Neural cell (in vitro differentiated cells): ENCODE measurements at regions not wholly inside any gene's neighbourhood (a gene's known extent, or its start where the extent isn't known, plus 50 kb on each side); places are given as distances from the start of the nearest gene placed in this dataset.

ENCODE experiments used
- H2AFZ ChIP-seq: fragments of 200-600, 300-800 bp; sonication (generic), shearing (Covaris generic); 2 replicates; pipeline ENCODE4 v1.6.0; 2014; ENCODE audit warnings: low read depth, mild to moderate bottlenecking, antibody characterized with exemption, low read length, moderate library complexity
- H3F3A ChIP-seq: fragments of 200-600 bp; shearing (Covaris generic); 2 replicates; pipeline ENCODE4 v1.6.1; 2016; ENCODE audit warnings: mild to moderate bottlenecking, moderate library complexity, mixed read lengths, antibody characterized with exemption, low read length; ENCODE audit not compliant: insufficient read depth, poor library complexity, severe bottlenecking
- H3K27ac ChIP-seq: fragments of 200-600, 300-800 bp; sonication (generic), shearing (Covaris generic); 2 replicates; pipeline ENCODE4 v1.5.1; 2014; ENCODE audit warnings: mild to moderate bottlenecking, low read length, moderate library complexity
- H3K27me3 ChIP-seq: fragments of 300-800, 200-600 bp; sonication (generic), shearing (Covaris generic); 2 replicates; pipeline ENCODE4 v1.6.0; 2014; ENCODE audit warnings: mild to moderate bottlenecking, low read depth, low read length, moderate library complexity; ENCODE audit not compliant: insufficient read depth
- H3K36me3 ChIP-seq: fragments of 300-800, 200-600 bp; sonication (generic), shearing (Covaris generic); 2 replicates; pipeline ENCODE4 v1.5.1; 2014; ENCODE audit warnings: mild to moderate bottlenecking, antibody characterized with exemption, low read length, moderate library complexity; ENCODE audit not compliant: insufficient read depth
- H3K4me2 ChIP-seq: fragments of 300-800, 200-600 bp; sonication (generic), shearing (Covaris generic); 2 replicates; pipeline ENCODE4 v1.6.0; 2014; ENCODE audit warnings: mild to moderate bottlenecking, low read length
- H3K4me3 ChIP-seq: fragments of 300-800, 200-600 bp; sonication (generic), shearing (Covaris generic); 2 replicates; pipeline ENCODE4 v1.5.1; 2014; ENCODE audit warnings: mild to moderate bottlenecking, low read length, moderate library complexity
- H3K79me2 ChIP-seq: fragments of 200-600 bp; shearing (Covaris generic); replicated peaks from 2 replicates; pipeline ENCODE4 v1.6.0; 2014; ENCODE audit warnings: mild to moderate bottlenecking, low read length, moderate library complexity; ENCODE audit not compliant: insufficient read depth
- H3K9ac ChIP-seq: fragments of 300-800, 200-600 bp; sonication (generic), shearing (Covaris generic); 2 replicates; pipeline ENCODE4 v1.6.1; 2016; ENCODE audit warnings: mild to moderate bottlenecking, low read length, mixed read lengths
- H3K9me2 ChIP-seq: fragments of 200-600 bp; shearing (Covaris generic); 2 replicates; pipeline ENCODE4 v1.6.1; 2016; ENCODE audit warnings: mild to moderate bottlenecking, low read length, mixed read lengths; ENCODE audit not compliant: insufficient read depth
- H3K9me3 ChIP-seq: fragments of 200-600, 300-800 bp; sonication (generic), shearing (Covaris generic); 2 replicates; pipeline ENCODE4 v1.6.1; 2016; ENCODE audit warnings: mild to moderate bottlenecking, mixed run types, low read length, moderate library complexity, mixed read lengths
- H4K20me1 ChIP-seq: fragments of 200-600 bp; shearing (Covaris generic); 2 replicates; pipeline ENCODE4 v1.6.1; 2016; ENCODE audit warnings: mild to moderate bottlenecking, mixed run types; ENCODE audit not compliant: insufficient read depth
- EP300 ChIP-seq: fragments of 450-650 bp; conservative IDR thresholded peaks from 2 replicates; pipeline ENCODE4 v1.6.1; 2014; ENCODE audit warnings: antibody characterized with exemption, mild to moderate bottlenecking, moderate library complexity; ENCODE audit not compliant: poor library complexity, severe bottlenecking
- EZH2 ChIP-seq: fragments of 200-600, 300-800 bp; shearing (Covaris generic), sonication (generic); IDR thresholded peaks from 2 replicates; pipeline ENCODE4 v1.6.1; 2014; ENCODE audit warnings: antibody characterized with exemption, low read length, borderline replicate concordance, mild to moderate bottlenecking; ENCODE audit not compliant: insufficient read depth, poor library complexity, severe bottlenecking
- MXI1 ChIP-seq: fragments of 450-650 bp; conservative IDR thresholded peaks from 2 replicates; pipeline ENCODE4 v1.6.1; 2014; ENCODE audit warnings: antibody characterized with exemption, mild to moderate bottlenecking; ENCODE audit not compliant: poor library complexity, severe bottlenecking
- POLR2AphosphoS5 ChIP-seq: IDR thresholded peaks from 2 replicates; pipeline ENCODE4 v1.6.1; 2012
- RAD21 ChIP-seq: fragments of 450-650 bp; conservative IDR thresholded peaks from 2 replicates; pipeline ENCODE4 v1.6.1; 2014; ENCODE audit warnings: antibody characterized with exemption, mild to moderate bottlenecking, moderate library complexity
- SMC3 ChIP-seq: fragments of 450-650 bp; conservative IDR thresholded peaks from 2 replicates; pipeline ENCODE4 v1.6.1; 2014; ENCODE audit warnings: antibody characterized with exemption, mild to moderate bottlenecking, moderate library complexity; ENCODE audit not compliant: poor library complexity
- TAF1 ChIP-seq: IDR thresholded peaks from 2 replicates; pipeline ENCODE4 v1.6.1; 2012; ENCODE audit warnings: low read depth
- TF ChIP-seq, protein P1 (sequence below): IDR thresholded peaks from 2 replicates; pipeline ENCODE4 v1.6.1; 2012; ENCODE audit warnings: borderline replicate concordance
- TF ChIP-seq, protein P2 (sequence below): fragments of 450-650 bp; IDR thresholded peaks from 2 replicates; pipeline ENCODE4 v1.5.1; 2014; ENCODE audit warnings: antibody characterized with exemption, mild to moderate bottlenecking, moderate library complexity; ENCODE audit not compliant: poor library complexity, severe bottlenecking

DNA sequence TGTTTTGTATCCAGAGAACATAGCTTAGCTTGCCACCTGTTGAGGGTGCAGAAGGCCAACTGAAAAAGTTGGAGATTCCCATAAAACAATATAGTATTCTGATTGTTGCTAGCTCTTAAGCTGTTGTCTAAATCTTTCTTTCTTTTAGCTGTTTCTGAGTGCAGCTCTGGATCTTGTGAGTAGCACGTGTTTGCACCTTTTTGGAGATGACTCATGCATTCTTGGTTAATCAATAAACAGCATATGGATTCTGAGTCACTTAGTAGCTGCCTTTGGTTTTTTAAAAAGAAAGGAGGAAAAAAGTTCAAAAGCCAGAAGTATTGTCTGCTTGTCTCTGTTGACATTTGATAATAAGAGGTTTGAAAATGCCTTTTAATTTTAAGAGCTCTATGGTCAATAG is 483.0 kb upstream of the FSIP2 start:
- Histone ChIP-seq H2AFZ (no peak overlapping the region), H3K36me3 (no peaks in the 10 kb centered on the region), H3K4me3 (no peak overlapping the region), H3K27me3 (no peaks in the 10 kb centered on the region), H3K4me2 (no peak overlapping the region), H4K20me1 (no peaks in the 10 kb centered on the region), H3K27ac (no peak overlapping the region), H3K9me2 (no peaks in the 10 kb centered on the region), H3K9me3 (no peaks in the 10 kb centered on the region), H3F3A (no peaks in the 10 kb centered on the region), H3K79me2 (no peaks in the 10 kb centered on the region), H3K9ac (no peak overlapping the region)
- TF ChIP-seq, protein P1, sequence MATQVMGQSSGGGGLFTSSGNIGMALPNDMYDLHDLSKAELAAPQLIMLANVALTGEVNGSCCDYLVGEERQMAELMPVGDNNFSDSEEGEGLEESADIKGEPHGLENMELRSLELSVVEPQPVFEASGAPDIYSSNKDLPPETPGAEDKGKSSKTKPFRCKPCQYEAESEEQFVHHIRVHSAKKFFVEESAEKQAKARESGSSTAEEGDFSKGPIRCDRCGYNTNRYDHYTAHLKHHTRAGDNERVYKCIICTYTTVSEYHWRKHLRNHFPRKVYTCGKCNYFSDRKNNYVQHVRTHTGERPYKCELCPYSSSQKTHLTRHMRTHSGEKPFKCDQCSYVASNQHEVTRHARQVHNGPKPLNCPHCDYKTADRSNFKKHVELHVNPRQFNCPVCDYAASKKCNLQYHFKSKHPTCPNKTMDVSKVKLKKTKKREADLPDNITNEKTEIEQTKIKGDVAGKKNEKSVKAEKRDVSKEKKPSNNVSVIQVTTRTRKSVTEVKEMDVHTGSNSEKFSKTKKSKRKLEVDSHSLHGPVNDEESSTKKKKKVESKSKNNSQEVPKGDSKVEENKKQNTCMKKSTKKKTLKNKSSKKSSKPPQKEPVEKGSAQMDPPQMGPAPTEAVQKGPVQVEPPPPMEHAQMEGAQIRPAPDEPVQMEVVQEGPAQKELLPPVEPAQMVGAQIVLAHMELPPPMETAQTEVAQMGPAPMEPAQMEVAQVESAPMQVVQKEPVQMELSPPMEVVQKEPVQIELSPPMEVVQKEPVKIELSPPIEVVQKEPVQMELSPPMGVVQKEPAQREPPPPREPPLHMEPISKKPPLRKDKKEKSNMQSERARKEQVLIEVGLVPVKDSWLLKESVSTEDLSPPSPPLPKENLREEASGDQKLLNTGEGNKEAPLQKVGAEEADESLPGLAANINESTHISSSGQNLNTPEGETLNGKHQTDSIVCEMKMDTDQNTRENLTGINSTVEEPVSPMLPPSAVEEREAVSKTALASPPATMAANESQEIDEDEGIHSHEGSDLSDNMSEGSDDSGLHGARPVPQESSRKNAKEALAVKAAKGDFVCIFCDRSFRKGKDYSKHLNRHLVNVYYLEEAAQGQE, result no peak
- TF ChIP-seq, protein P2, sequence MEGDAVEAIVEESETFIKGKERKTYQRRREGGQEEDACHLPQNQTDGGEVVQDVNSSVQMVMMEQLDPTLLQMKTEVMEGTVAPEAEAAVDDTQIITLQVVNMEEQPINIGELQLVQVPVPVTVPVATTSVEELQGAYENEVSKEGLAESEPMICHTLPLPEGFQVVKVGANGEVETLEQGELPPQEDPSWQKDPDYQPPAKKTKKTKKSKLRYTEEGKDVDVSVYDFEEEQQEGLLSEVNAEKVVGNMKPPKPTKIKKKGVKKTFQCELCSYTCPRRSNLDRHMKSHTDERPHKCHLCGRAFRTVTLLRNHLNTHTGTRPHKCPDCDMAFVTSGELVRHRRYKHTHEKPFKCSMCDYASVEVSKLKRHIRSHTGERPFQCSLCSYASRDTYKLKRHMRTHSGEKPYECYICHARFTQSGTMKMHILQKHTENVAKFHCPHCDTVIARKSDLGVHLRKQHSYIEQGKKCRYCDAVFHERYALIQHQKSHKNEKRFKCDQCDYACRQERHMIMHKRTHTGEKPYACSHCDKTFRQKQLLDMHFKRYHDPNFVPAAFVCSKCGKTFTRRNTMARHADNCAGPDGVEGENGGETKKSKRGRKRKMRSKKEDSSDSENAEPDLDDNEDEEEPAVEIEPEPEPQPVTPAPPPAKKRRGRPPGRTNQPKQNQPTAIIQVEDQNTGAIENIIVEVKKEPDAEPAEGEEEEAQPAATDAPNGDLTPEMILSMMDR, result no peak
- TF ChIP-seq SMC3 (no peak), TAF1 (no peak), POLR2AphosphoS5 (no peak), MXI1 (no peak)

DNA sequence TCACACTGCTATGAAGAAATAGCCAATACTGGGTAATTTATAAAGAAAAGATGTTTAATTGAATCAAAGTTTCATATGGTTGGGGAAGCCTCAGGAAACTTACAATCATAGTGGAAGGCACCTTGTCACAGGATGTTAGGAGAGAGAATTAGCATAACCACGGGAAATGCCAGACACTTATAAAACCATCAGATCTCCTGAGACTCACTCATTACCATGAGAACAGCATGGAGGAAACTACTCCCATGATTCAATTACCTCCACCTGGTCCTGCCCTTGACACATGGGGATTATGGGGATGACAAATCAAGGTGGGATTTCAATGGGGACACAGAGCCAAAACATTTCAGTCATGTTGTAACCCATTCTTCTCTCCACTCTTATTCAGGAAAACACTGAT is 472.9 kb upstream of the FSIP2 start:
- H3K9me2 ChIP-seq, result no peaks in the 10 kb centered on the region
- H3K9me3 ChIP-seq, result no peaks in the 10 kb centered on the region
- H3F3A ChIP-seq, result no peaks in the 10 kb centered on the region
- H2AFZ ChIP-seq, result no peak overlapping the region
- no peaks in the 10 kb centered on the region for H4K20me1 ChIP-seq
- H3K27ac ChIP-seq, result no peak overlapping the region
- no peak for TF ChIP-seq EZH2
- TF ChIP-seq TAF1, result no peak
- no peak for TF ChIP-seq POLR2AphosphoS5
- TF ChIP-seq, protein P2, result no peak
- no peak for TF ChIP-seq EP300
- TF ChIP-seq, protein P1, result no peak
- TF ChIP-seq MXI1, result no peak
- TF ChIP-seq SMC3, result no peak
- no peak for TF ChIP-seq RAD21
- no peak overlapping the region for H3K9ac ChIP-seq
- no peaks in the 10 kb centered on the region for H3K79me2 ChIP-seq
- H3K36me3 ChIP-seq, result no peaks in the 10 kb centered on the region
- no peak overlapping the region for H3K4me3 ChIP-seq
- H3K27me3 ChIP-seq, result no peaks in the 10 kb centered on the region
- H3K4me2 ChIP-seq, result no peak overlapping the region
